ENCODE measurements at regions not wholly inside any gene's neighbourhood (a gene's known extent, or its start where the extent isn't known, plus 50 kb on each side); places are given as distances from the start of the nearest gene placed in this dataset.
"Not testable (repeated sequence)": the region's sequence is repeated elsewhere in the genome, so short reads cannot be mapped to it uniquely, and the experiment has no call there.

- DNase-seq = no peak
Measured at GRCh38 chr12:124673801-124674617, 106.6 kb upstream of the NCOR2 start.

GRCh38 chr12:124669271-124669721, 101.9 kb upstream of the NCOR2 start:
- DNase-seq = not testable (repeated sequence)

GRCh38 chr12:124668602-124669001, 101.2 kb upstream of the NCOR2 start:
- no peak for DNase-seq

GRCh38 chr12:124667506-124668326, 100.3 kb upstream of the NCOR2 start:
- no peak for DNase-seq

GRCh38 chr12:124666722-124667259, 99.4 kb upstream of the NCOR2 start:
- no peak for DNase-seq

GRCh38 chr12:124665511-124665910, 98.1 kb upstream of the NCOR2 start:
- DNase-seq = no peak

- DNase-seq = no peak
Measured at GRCh38 chr12:124664395-124665111, 97.1 kb upstream of the NCOR2 start.

GRCh38 chr12:124663771-124664366, 96.5 kb upstream of the NCOR2 start:
- DNase-seq = no peak

GRCh38 chr12:124663206-124663605, 95.8 kb upstream of the NCOR2 start:
- no peak for DNase-seq

- no peak for DNase-seq
Measured at GRCh38 chr12:124661341-124661740, 93.9 kb upstream of the NCOR2 start.

- DNase-seq = no peak
Measured at GRCh38 chr12:124660851-124661250, 93.4 kb upstream of the NCOR2 start.

- DNase-seq = no peak
Measured at GRCh38 chr12:124658806-124659402, 91.5 kb upstream of the NCOR2 start.

GRCh38 chr12:124658302-124658701, 90.9 kb upstream of the NCOR2 start:
- no peak for DNase-seq

- DNase-seq = no peak
Measured at GRCh38 chr12:124656947-124657434, 89.6 kb upstream of the NCOR2 start.

GRCh38 chr12:124655698-124656516, 88.5 kb upstream of the NCOR2 start:
- peak; percentile 91 for DNase-seq

- DNase-seq = no peak
Measured at GRCh38 chr12:124655048-124655697, 87.8 kb upstream of the NCOR2 start.

- DNase-seq = no peak
Measured at GRCh38 chr12:124654666-124655047, 87.2 kb upstream of the NCOR2 start.

GRCh38 chr12:124653169-124653931, 85.9 kb upstream of the NCOR2 start:
- DNase-seq = no peak

GRCh38 chr12:124652661-124653060, 85.2 kb upstream of the NCOR2 start:
- no peak for DNase-seq

All from hindlimb muscle (tissue), 1 donor.